HEK293 (cell line): ENCODE measurements at regions not wholly inside any gene's neighbourhood (a gene's known extent, or its start where the extent isn't known, plus 50 kb on each side); places are given as distances from the start of the nearest gene placed in this dataset.
A peak's percentile ranks its signal among the peaks of the same experiment; 100 is the strongest.

Experiments used
- CTCF ChIP-seq: fragments of 450-650 bp; formaldehyde crosslinking; IDR thresholded peaks from 2 replicates; pipeline ENCODE4 v1.5.1; 2016; ENCODE audit warnings: missing biosample characterization, missing genetic modification characterization
- EGR2 ChIP-seq: fragments of 450-650 bp; formaldehyde crosslinking; IDR thresholded peaks from 2 replicates; pipeline ENCODE4 v1.5.1; 2016; ENCODE audit warnings: low read depth, missing biosample characterization, missing genetic modification characterization
- FEZF1 ChIP-seq: fragments of 450-650 bp; formaldehyde crosslinking; IDR thresholded peaks from 2 replicates; pipeline ENCODE4 v1.5.1; 2016; ENCODE audit warnings: missing biosample characterization, missing genetic modification characterization
- GLI2 ChIP-seq: fragments of 450-650 bp; formaldehyde crosslinking; IDR thresholded peaks from 2 replicates; pipeline ENCODE4; 2017; ENCODE audit warnings: missing biosample characterization, missing genetic modification characterization, low read depth, borderline replicate concordance
- HOXC10 ChIP-seq: sonication (generic); formaldehyde crosslinking; IDR thresholded peaks from 2 replicates; pipeline ENCODE4 v1.8.1; 2023; ENCODE audit warnings: mild to moderate bottlenecking, missing genetic modification reagents
- KLF16 ChIP-seq: fragments of 450-650 bp; formaldehyde crosslinking; IDR thresholded peaks from 2 replicates; pipeline ENCODE4 v1.5.1; 2017; ENCODE audit warnings: missing biosample characterization, missing genetic modification characterization
- OSR2 ChIP-seq: fragments of 450-650 bp; formaldehyde crosslinking; IDR thresholded peaks from 2 replicates; pipeline ENCODE4 v1.5.1; 2016; ENCODE audit warnings: missing biosample characterization, missing genetic modification characterization
- PBX3 ChIP-seq: sonication (generic); formaldehyde crosslinking; IDR thresholded peaks from 2 replicates; pipeline ENCODE4 v1.8.1; 2022; ENCODE audit warnings: mild to moderate bottlenecking, moderate library complexity, missing genetic modification reagents
- SALL2 ChIP-seq: fragments of 450-650 bp; formaldehyde crosslinking; IDR thresholded peaks from 2 replicates; pipeline ENCODE4 v1.5.0; 2017; ENCODE audit warnings: missing biosample characterization, mild to moderate bottlenecking, missing genetic modification characterization, borderline replicate concordance
- ZBTB48 ChIP-seq: fragments of 450-650 bp; formaldehyde crosslinking; IDR thresholded peaks from 2 replicates; pipeline ENCODE4 v1.5.1; 2016; ENCODE audit warnings: missing biosample characterization, missing genetic modification characterization
- ZEB2 ChIP-seq: fragments of 450-650 bp; formaldehyde crosslinking; IDR thresholded peaks from 2 replicates; pipeline ENCODE4 v1.5.1; 2016; ENCODE audit warnings: missing biosample characterization, missing genetic modification characterization
- ZFHX2 ChIP-seq: fragments of 450-650 bp; formaldehyde crosslinking; conservative IDR thresholded peaks from 2 replicates; pipeline ENCODE4 v1.5.1; 2016; ENCODE audit warnings: missing biosample characterization, missing genetic modification characterization
- ZNF112 ChIP-seq: fragments of 450-650 bp; formaldehyde crosslinking; IDR thresholded peaks from 2 replicates; pipeline ENCODE4 v1.5.0; 2017; ENCODE audit warnings: missing biosample characterization, missing genetic modification characterization
- ZNF114 ChIP-seq: fragments of 450-650 bp; formaldehyde crosslinking; IDR thresholded peaks from 2 replicates; pipeline ENCODE4 v1.5.0; 2017; ENCODE audit warnings: missing biosample characterization, missing genetic modification characterization
- ZNF274 ChIP-seq, 2 experiments: fragments of 200-500 bp in 1 of 2; fragments of 450-650 bp in 1 of 2; sonication (Bioruptor generic) in 1 of 2; formaldehyde crosslinking in 1 of 2; IDR thresholded peaks; 2 replicates each; pipeline versions ENCODE4 v1.5.1 to v1.6.1; 2014 to 2016; ENCODE audit warnings: borderline replicate concordance in 1 of 2, inconsistent platforms in 1 of 2, low read length in 1 of 2, missing biosample characterization in 1 of 2, missing genetic modification characterization in 1 of 2
- ZNF324 ChIP-seq: fragments of 450-650 bp; formaldehyde crosslinking; IDR thresholded peaks from 2 replicates; pipeline ENCODE4 v1.5.1; 2016; ENCODE audit warnings: missing biosample characterization, missing genetic modification characterization
- ZNF449 ChIP-seq: fragments of 450-650 bp; formaldehyde crosslinking; IDR thresholded peaks from 2 replicates; pipeline ENCODE4 v1.5.1; 2017; ENCODE audit warnings: missing biosample characterization, mild to moderate bottlenecking, missing genetic modification characterization, moderate library complexity
- ZNF544 ChIP-seq: fragments of 450-650 bp; formaldehyde crosslinking; IDR thresholded peaks from 2 replicates; pipeline ENCODE4 v1.5.0; 2017; ENCODE audit warnings: missing biosample characterization, missing genetic modification characterization
- ZNF561 ChIP-seq: fragments of 450-650 bp; IDR thresholded peaks from 2 replicates; pipeline ENCODE4 v1.5.1; 2018; ENCODE audit warnings: missing biosample characterization, missing genetic modification characterization, borderline replicate concordance
- ZNF629 ChIP-seq: fragments of 450-650 bp; formaldehyde crosslinking; IDR thresholded peaks from 2 replicates; pipeline ENCODE4 v1.5.1; 2017; ENCODE audit warnings: missing biosample characterization, missing genetic modification characterization
- ZNF645 ChIP-seq: fragments of 450-650 bp; formaldehyde crosslinking; IDR thresholded peaks from 2 replicates; pipeline ENCODE4; 2016; ENCODE audit warnings: missing biosample characterization, missing genetic modification characterization
- ZNF660 ChIP-seq: fragments of 450-650 bp; IDR thresholded peaks from 2 replicates; pipeline ENCODE4 v1.5.1; 2018; ENCODE audit warnings: missing biosample characterization, mild to moderate bottlenecking, missing genetic modification characterization
- ZSCAN23 ChIP-seq: fragments of 450-650 bp; formaldehyde crosslinking; IDR thresholded peaks from 2 replicates; pipeline ENCODE4 v1.5.1; 2016; ENCODE audit warnings: missing biosample characterization, missing genetic modification characterization
- TF ChIP-seq, protein P1 (sequence below): fragments of 450-650 bp; formaldehyde crosslinking; IDR thresholded peaks from 2 replicates; pipeline ENCODE4 v1.5.1; 2016; ENCODE audit warnings: missing biosample characterization, missing genetic modification characterization
- TF ChIP-seq, protein P2 (sequence below): fragments of 450-650 bp; formaldehyde crosslinking; IDR thresholded peaks from 2 replicates; pipeline ENCODE4 v1.5.1; 2016; ENCODE audit warnings: missing biosample characterization, missing genetic modification characterization

DNA sequence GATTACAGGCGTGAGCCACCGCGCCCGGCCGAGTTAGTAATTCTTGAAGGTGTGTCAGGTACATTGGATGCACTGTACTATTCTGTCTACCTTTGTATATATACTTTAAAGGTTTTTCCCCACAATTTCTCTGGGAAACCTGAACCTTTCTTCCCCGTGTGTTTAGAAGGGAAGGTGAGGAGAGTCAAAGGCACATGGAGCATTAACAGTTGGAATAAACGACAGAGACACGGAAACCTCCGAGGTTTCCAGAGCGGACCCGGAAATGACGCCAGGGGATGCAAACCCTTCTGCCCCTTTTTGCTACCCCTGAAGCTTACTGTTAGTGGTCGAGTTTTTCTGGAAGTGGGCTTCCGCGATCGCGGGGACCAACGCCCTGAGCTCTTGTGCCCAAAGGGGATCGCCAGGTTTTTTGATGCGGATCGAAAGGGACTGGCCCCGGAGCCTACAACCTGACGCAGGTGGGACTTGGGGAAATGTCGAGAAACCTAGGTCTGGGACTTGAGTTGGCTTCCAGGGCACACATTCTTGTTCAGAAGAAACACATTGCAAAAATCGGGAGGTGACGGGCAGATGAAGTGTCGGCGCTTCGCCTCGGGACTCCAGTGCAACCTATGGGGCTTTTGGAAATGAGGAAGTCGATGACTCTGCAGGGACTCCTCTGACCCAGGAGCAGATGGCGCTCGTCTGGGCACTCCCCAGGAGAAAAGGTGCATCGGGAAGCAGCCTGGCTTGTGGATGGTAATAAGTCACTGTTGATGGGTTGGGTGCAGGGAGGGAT, 218.2 kb downstream of the OR2B2 start (continued):
- TF ChIP-seq ZNF324 (tag by site-specific recombination) (no peak), KLF16 (tag by site-specific recombination) (no peak), ZNF660 (tag by site-specific recombination) (peak; percentile 43; the same call in 1 of the 2 replicates), GLI2 (tag by site-specific recombination) (no peak), OSR2 (tag by site-specific recombination) (no peak), SALL2 (tag by site-specific recombination) (no peak), ZBTB48 (tag by site-specific recombination) (0 out of 2 replicates have a peak, but pooled peaks have one; percentile 16), ZEB2 (peak; percentile 72), ZNF449 (tag by site-specific recombination) (no peak), ZFHX2 (no peak), ZNF114 (tag by site-specific recombination) (no peak), ZNF274 (IDR thresholded peaks at IDR 0.05; ENCODE audit: low read length) (no peak), ZNF274 (tag by site-specific recombination; IDR thresholded peaks at IDR 0.05; ENCODE audit: borderline replicate concordance) (no peak), ZSCAN23 (no peak), PBX3 (CRISPR knock-in tag) (no peak), FEZF1 (tag by site-specific recombination) (no peak), EGR2 (no peak), ZNF544 (tag by site-specific recombination) (no peak), ZNF629 (tag by site-specific recombination) (peak; percentile 71), ZNF645 (tag by site-specific recombination) (no peak), HOXC10 (no peak), ZNF112 (no peak), ZNF561 (tag by site-specific recombination) (no peak), CTCF (tag by site-specific recombination) (peak; percentile 40; the same call in 1 of the 2 replicates)
- TF ChIP-seq, protein P1, sequence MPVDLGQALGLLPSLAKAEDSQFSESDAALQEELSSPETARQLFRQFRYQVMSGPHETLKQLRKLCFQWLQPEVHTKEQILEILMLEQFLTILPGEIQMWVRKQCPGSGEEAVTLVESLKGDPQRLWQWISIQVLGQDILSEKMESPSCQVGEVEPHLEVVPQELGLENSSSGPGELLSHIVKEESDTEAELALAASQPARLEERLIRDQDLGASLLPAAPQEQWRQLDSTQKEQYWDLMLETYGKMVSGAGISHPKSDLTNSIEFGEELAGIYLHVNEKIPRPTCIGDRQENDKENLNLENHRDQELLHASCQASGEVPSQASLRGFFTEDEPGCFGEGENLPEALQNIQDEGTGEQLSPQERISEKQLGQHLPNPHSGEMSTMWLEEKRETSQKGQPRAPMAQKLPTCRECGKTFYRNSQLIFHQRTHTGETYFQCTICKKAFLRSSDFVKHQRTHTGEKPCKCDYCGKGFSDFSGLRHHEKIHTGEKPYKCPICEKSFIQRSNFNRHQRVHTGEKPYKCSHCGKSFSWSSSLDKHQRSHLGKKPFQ = no peak
- TF ChIP-seq, protein P2, sequence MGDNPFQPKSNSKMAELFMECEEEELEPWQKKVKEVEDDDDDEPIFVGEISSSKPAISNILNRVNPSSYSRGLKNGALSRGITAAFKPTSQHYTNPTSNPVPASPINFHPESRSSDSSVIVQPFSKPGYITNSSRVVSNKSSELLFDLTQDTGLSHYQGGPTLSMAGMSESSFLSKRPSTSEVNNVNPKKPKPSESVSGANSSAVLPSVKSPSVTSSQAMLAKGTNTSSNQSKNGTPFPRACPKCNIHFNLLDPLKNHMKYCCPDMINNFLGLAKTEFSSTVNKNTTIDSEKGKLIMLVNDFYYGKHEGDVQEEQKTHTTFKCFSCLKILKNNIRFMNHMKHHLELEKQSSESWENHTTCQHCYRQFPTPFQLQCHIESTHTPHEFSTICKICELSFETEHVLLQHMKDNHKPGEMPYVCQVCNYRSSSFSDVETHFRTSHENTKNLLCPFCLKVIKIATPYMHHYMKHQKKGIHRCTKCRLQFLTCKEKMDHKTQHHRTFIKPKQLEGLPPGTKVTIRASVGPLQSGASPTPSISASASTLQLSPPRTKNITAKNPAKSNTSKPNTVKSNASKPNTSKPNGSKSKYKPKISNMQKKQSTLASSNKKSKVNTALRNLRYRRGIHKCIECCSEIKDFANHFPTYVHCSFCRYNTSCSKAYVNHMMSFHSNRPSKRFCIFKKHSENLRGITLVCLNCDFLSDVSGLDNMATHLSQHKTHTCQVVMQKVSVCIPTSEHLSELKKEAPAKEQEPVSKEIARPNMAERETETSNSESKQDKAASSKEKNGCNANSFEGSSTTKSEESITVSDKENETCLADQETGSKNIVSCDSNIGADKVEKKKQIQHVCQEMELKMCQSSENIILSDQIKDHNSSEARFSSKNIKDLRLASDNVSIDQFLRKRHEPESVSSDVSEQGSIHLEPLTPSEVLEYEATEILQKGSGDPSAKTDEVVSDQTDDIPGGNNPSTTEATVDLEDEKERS (tag by site-specific recombination) = no peak
